GM12878 (cell line): ENCODE measurements at regions not wholly inside any gene's neighbourhood (a gene's known extent, or its start where the extent isn't known, plus 50 kb on each side); places are given as distances from the start of the nearest gene placed in this dataset.

Source experiments
- ASH2L ChIP-seq: fragments of 300-600, 200-600 bp; sonication (generic); IDR thresholded peaks from 2 replicates; pipeline ENCODE4 v1.6.1; 2017; ENCODE audit warnings: low read depth, mild to moderate bottlenecking, borderline replicate concordance
- BHLHE40 ChIP-seq, 2 experiments: fragments of 450-650 bp in 1 of 2; IDR thresholded peaks; 2 replicates each; pipeline ENCODE4 v1.6.1; 2011 to 2017; ENCODE audit warnings: low read depth in 2 of 2, borderline replicate concordance in 1 of 2, improper control_type of control experiment in 1 of 2, low read length in 1 of 2, mild to moderate bottlenecking in 1 of 2
- CHD2 ChIP-seq: IDR thresholded peaks from 2 replicates; pipeline ENCODE4 v1.6.1; 2011; ENCODE audit warnings: low read depth, low read length, improper control_type of control experiment, borderline replicate concordance
- CREB1 ChIP-seq: IDR thresholded peaks from 2 replicates; pipeline ENCODE4 v1.6.1; 2012; ENCODE audit warnings: low read depth, mild to moderate bottlenecking, inconsistent platforms
- EED ChIP-seq: sonication (generic); IDR thresholded peaks from 2 replicates; pipeline ENCODE4 v1.6.1; 2016; ENCODE audit warnings: antibody characterized with exemption, low read depth
- GATAD2B ChIP-seq: fragments of 450-650 bp; conservative IDR thresholded peaks from 2 replicates; pipeline ENCODE4 v1.6.1; 2017; ENCODE audit warnings: low read depth, mild to moderate bottlenecking, moderate library complexity
- HCFC1 ChIP-seq: fragments of 150-350 bp; IDR thresholded peaks from 2 replicates; pipeline ENCODE4 v1.6.1; 2014; ENCODE audit warnings: low read length
- IKZF1 ChIP-seq: fragments of 450-650 bp; conservative IDR thresholded peaks from 2 replicates; pipeline ENCODE4 v1.6.1; 2017; ENCODE audit warnings: antibody characterized with exemption, mild to moderate bottlenecking
- IRF4 ChIP-seq: IDR thresholded peaks from 2 replicates; pipeline ENCODE4 v1.6.1; 2011; ENCODE audit warnings: low read depth, low read length
- LARP7 ChIP-seq: fragments of 450-650 bp; IDR thresholded peaks from 2 replicates; pipeline ENCODE4 v1.6.1; 2017; ENCODE audit warnings: mild to moderate bottlenecking
- MTA3 ChIP-seq: IDR thresholded peaks from 2 replicates; pipeline ENCODE4 v1.6.1; 2012; ENCODE audit warnings: low read length, inconsistent platforms, borderline replicate concordance
- NFIC ChIP-seq: IDR thresholded peaks from 2 replicates; pipeline ENCODE4 v1.6.1; 2012; ENCODE audit warnings: low read depth, mild to moderate bottlenecking, inconsistent platforms, low read length, moderate library complexity
- RAD51 ChIP-seq: fragments of 450-650 bp; IDR thresholded peaks from 2 replicates; pipeline ENCODE4 v1.6.1; 2016; ENCODE audit warnings: moderate library complexity, mild to moderate bottlenecking, inconsistent platforms
- RELA ChIP-seq: fragments of 450-650 bp; IDR thresholded peaks from 2 replicates; pipeline ENCODE4 v1.8.0; 2014; ENCODE audit warnings: borderline replicate concordance; ENCODE audit not compliant: partially characterized antibody
- TARDBP ChIP-seq: IDR thresholded peaks from 2 replicates; pipeline ENCODE4 v1.6.1; 2016; ENCODE audit warnings: borderline replicate concordance
- YY1 ChIP-seq: IDR thresholded peaks from 2 replicates; pipeline ENCODE4 v1.6.1; 2011; ENCODE audit warnings: low read depth, mild to moderate bottlenecking, low read length
- ZNF384 ChIP-seq: IDR thresholded peaks from 2 replicates; pipeline ENCODE4 v1.6.1; 2012; ENCODE audit warnings: low read depth, mild to moderate bottlenecking, low read length, improper control_type of control experiment, borderline replicate concordance
- ZZZ3 ChIP-seq: IDR thresholded peaks from 2 replicates; pipeline ENCODE4 v1.6.1; 2011; ENCODE audit warnings: low read depth; ENCODE audit not compliant: control insufficient read depth, insufficient read length
- TF ChIP-seq, protein P1 (sequence below): IDR thresholded peaks from 2 replicates; pipeline ENCODE4 v1.6.1; 2011; ENCODE audit warnings: borderline replicate concordance, low read depth, mild to moderate bottlenecking, moderate library complexity, mixed read lengths, low read length; ENCODE audit not compliant: insufficient read depth; ENCODE audit errors: extremely low read length
- TF ChIP-seq, protein P2 (sequence below): fragments of 450-650 bp; IDR thresholded peaks from 2 replicates; pipeline ENCODE4 v1.6.1; 2016; ENCODE audit warnings: mild to moderate bottlenecking
- TF ChIP-seq, protein P3 (sequence below), 3 experiments: IDR thresholded peaks in 2 of 3; conservative IDR thresholded peaks in 1 of 3; 2 replicates each; pipeline ENCODE4 v1.5.1; 2011; ENCODE audit warnings: low read depth in 3 of 3, low read length in 3 of 3, mild to moderate bottlenecking in 3 of 3, control low read depth in 2 of 3, moderate library complexity in 2 of 3, inconsistent platforms in 1 of 3, mixed read lengths in 1 of 3; ENCODE audit not compliant: control insufficient read depth in 2 of 3, insufficient read depth in 1 of 3; ENCODE audit errors: extremely low read depth in 1 of 3
- TF ChIP-seq, protein P4 (sequence below): fragments of 450-650 bp; IDR thresholded peaks from 2 replicates; pipeline ENCODE4 v1.6.1; 2018; ENCODE audit warnings: borderline replicate concordance, mild to moderate bottlenecking; ENCODE audit not compliant: partially characterized antibody
- TF ChIP-seq, protein P5 (sequence below): IDR thresholded peaks from 2 replicates; pipeline ENCODE4 v1.6.1; 2011; ENCODE audit warnings: mild to moderate bottlenecking, low read depth, low read length, moderate library complexity; ENCODE audit not compliant: insufficient replicate concordance

DNA sequence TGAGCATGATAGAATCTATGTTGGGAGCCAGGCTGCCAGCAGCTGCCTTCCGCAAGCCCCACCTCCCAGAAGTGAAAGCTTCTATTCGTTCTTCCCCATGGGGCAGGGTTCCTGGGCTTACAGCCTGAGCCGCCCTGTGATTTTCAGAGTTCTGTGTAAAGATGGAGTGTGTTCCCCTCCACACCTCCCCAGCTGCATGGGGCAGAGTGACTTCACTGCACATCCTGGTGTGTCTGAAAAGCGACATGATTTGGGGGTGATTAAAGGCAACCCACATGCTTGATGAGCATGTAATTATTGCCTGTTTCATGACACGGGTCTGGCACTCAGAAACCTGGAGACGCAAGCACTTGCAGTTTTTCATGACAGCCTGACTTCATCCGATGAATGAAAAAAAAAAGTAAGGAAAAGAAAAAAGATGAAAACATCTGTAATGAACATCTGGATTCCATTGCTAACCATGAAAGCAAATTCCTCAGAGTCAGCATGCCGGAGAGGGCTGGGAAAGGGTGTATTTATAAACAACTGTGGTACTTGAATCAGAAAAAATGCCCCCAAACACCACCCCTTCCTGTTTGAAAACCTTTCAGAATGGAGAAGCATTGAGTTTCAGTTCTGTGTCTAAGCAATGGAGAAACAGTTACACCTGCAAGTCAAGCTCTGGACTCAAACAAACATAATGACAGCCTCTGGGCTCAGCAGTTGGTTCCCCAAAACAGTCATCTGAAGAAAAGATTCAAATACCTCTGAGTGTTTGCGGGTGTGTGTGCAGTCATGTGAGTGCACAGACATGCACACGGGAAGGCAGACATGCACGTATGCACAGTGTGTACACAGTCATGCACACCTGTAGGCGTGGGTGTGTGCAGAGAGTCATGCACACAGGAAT is 266.0 kb downstream of the ENGASE start (continued):
- TF ChIP-seq, protein P1, sequence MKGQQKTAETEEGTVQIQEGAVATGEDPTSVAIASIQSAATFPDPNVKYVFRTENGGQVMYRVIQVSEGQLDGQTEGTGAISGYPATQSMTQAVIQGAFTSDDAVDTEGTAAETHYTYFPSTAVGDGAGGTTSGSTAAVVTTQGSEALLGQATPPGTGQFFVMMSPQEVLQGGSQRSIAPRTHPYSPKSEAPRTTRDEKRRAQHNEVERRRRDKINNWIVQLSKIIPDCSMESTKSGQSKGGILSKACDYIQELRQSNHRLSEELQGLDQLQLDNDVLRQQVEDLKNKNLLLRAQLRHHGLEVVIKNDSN = peak; percentile 26
- TF ChIP-seq, protein P2, sequence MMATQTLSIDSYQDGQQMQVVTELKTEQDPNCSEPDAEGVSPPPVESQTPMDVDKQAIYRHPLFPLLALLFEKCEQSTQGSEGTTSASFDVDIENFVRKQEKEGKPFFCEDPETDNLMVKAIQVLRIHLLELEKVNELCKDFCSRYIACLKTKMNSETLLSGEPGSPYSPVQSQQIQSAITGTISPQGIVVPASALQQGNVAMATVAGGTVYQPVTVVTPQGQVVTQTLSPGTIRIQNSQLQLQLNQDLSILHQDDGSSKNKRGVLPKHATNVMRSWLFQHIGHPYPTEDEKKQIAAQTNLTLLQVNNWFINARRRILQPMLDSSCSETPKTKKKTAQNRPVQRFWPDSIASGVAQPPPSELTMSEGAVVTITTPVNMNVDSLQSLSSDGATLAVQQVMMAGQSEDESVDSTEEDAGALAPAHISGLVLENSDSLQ = peak; percentile 69
- TF ChIP-seq YY1 = peak; percentile 5; the same call in 1 of the 2 replicates
- TF ChIP-seq EED = peak; percentile 63
- no peak for TF ChIP-seq ZZZ3
- peak; percentile 89 for TF ChIP-seq NFIC
- TF ChIP-seq GATAD2B = no peak
- TF ChIP-seq CREB1 = peak; percentile 50; the same call in 1 of the 2 replicates
- TF ChIP-seq TARDBP = no peak
- TF ChIP-seq MTA3 = peak; percentile 24; the same call in 1 of the 2 replicates
- no peak for TF ChIP-seq ASH2L
- TF ChIP-seq, protein P3, sequence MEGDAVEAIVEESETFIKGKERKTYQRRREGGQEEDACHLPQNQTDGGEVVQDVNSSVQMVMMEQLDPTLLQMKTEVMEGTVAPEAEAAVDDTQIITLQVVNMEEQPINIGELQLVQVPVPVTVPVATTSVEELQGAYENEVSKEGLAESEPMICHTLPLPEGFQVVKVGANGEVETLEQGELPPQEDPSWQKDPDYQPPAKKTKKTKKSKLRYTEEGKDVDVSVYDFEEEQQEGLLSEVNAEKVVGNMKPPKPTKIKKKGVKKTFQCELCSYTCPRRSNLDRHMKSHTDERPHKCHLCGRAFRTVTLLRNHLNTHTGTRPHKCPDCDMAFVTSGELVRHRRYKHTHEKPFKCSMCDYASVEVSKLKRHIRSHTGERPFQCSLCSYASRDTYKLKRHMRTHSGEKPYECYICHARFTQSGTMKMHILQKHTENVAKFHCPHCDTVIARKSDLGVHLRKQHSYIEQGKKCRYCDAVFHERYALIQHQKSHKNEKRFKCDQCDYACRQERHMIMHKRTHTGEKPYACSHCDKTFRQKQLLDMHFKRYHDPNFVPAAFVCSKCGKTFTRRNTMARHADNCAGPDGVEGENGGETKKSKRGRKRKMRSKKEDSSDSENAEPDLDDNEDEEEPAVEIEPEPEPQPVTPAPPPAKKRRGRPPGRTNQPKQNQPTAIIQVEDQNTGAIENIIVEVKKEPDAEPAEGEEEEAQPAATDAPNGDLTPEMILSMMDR (IDR thresholded peaks at IDR 0.05 in 2 of 3, conservative IDR thresholded peaks at IDR 0.05 in 1 of 3; ENCODE audit: control insufficient read depth in 2 of 3, extremely low read depth in 1 of 3, insufficient read depth in 1 of 3, low read depth in 3 of 3, low read length in 3 of 3) = no peak
- TF ChIP-seq RELA = no peak
- TF ChIP-seq ZNF384 = no peak
- TF ChIP-seq, protein P4, sequence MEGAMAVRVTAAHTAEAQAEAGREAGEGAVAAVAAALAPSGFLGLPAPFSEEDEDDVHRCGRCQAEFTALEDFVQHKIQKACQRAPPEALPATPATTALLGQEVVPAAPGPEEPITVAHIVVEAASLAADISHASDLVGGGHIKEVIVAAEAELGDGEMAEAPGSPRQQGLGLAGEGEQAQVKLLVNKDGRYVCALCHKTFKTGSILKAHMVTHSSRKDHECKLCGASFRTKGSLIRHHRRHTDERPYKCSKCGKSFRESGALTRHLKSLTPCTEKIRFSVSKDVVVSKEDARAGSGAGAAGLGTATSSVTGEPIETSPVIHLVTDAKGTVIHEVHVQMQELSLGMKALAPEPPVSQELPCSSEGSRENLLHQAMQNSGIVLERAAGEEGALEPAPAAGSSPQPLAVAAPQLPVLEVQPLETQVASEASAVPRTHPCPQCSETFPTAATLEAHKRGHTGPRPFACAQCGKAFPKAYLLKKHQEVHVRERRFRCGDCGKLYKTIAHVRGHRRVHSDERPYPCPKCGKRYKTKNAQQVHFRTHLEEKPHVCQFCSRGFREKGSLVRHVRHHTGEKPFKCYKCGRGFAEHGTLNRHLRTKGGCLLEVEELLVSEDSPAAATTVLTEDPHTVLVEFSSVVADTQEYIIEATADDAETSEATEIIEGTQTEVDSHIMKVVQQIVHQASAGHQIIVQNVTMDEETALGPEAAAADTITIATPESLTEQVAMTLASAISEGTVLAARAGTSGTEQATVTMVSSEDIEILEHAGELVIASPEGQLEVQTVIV = no peak
- TF ChIP-seq CHD2 = no peak
- TF ChIP-seq, protein P5, sequence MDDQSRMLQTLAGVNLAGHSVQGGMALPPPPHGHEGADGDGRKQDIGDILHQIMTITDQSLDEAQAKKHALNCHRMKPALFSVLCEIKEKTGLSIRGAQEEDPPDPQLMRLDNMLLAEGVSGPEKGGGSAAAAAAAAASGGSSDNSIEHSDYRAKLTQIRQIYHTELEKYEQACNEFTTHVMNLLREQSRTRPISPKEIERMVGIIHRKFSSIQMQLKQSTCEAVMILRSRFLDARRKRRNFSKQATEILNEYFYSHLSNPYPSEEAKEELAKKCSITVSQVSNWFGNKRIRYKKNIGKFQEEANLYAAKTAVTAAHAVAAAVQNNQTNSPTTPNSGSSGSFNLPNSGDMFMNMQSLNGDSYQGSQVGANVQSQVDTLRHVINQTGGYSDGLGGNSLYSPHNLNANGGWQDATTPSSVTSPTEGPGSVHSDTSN = no peak
- TF ChIP-seq BHLHE40 (IDR thresholded peaks at IDR 0.05; ENCODE audit: borderline replicate concordance in 1 of 2, low read depth in 2 of 2, low read length in 1 of 2) = peak; percentile 78 to 84
- TF ChIP-seq HCFC1 = no peak
- TF ChIP-seq RAD51 = no peak
- no peak for TF ChIP-seq LARP7
- TF ChIP-seq IKZF1 = peak; percentile 43
- peak; percentile 90; the same call in 1 of the 2 replicates for TF ChIP-seq IRF4
